ENCODE measurements at regions not wholly inside any gene's neighbourhood (a gene's known extent, or its start where the extent isn't known, plus 50 kb on each side); places are given as distances from the start of the nearest gene placed in this dataset.

DNA sequence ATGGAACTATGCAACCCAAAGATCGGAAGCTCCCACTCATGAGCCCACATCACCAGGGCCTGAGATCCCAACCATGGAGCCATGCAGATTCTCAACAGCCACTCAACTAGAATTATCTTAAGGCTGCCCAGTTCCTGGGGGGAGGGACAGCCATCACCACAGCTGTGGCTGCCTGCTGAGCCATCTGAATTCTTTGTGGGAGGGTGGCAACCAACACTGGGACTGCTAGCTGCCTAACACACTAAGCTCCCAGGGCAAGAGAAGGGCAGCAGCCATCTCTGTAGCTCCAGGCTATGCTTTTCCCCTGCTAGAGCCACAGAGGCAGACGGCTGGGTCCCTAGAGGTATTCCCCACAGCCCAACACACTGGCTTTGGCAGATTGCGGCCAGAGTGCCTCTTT lies 251.3 kb upstream of the GRAMD2B start:
- peaks cover 31% of the 10 kb centered on the region for H3K9me3 Mint-ChIP-seq
- H3K27ac Mint-ChIP-seq (ENCODE audit: unreplicated experiment) = no peak overlapping the region
- no peak for DNase-seq (ENCODE audit: low read depth, low spot score)
- no peaks in the 10 kb centered on the region for H3K4me1 Mint-ChIP-seq
- TF ChIP-seq, protein P1, sequence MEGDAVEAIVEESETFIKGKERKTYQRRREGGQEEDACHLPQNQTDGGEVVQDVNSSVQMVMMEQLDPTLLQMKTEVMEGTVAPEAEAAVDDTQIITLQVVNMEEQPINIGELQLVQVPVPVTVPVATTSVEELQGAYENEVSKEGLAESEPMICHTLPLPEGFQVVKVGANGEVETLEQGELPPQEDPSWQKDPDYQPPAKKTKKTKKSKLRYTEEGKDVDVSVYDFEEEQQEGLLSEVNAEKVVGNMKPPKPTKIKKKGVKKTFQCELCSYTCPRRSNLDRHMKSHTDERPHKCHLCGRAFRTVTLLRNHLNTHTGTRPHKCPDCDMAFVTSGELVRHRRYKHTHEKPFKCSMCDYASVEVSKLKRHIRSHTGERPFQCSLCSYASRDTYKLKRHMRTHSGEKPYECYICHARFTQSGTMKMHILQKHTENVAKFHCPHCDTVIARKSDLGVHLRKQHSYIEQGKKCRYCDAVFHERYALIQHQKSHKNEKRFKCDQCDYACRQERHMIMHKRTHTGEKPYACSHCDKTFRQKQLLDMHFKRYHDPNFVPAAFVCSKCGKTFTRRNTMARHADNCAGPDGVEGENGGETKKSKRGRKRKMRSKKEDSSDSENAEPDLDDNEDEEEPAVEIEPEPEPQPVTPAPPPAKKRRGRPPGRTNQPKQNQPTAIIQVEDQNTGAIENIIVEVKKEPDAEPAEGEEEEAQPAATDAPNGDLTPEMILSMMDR (conservative IDR thresholded peaks at IDR 0.05) = no peak
- peaks cover 24% of the 10 kb centered on the region for H3K36me3 Mint-ChIP-seq (ENCODE audit: low read depth)
- no peak overlapping the region for H3K4me3 Mint-ChIP-seq
- no peaks in the 10 kb centered on the region for H3K27me3 Mint-ChIP-seq (ENCODE audit: low read depth)

DNA sequence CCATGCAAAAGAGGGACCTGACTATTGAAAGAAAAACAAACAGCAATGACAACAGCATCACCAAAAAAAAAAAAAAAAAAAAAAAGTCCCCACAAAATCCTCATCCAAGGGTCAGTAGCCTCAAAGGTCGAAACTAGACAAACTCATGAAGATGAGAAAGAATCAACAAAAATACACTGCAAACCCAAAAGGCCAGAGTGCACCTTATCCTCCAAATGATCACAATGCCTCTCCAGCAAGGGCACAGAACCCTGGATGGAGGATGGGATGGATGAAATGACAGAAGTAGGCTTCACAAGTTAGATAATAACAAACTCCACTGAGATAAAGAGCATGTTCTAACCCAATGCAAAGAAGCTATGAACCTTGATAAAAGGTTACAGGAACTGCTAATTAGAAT lies 250.4 kb upstream of the GRAMD2B start:
- TF ChIP-seq, protein P1 (conservative IDR thresholded peaks at IDR 0.05) = no peak
- Mint-ChIP-seq H3K27ac (ENCODE audit: unreplicated experiment) (peak overlapping the region; percentile 57), H3K4me1 (no peaks in the 10 kb centered on the region), H3K4me3 (no peak overlapping the region), H3K27me3 (ENCODE audit: low read depth) (no peaks in the 10 kb centered on the region), H3K9me3 (peaks cover 29% of the 10 kb centered on the region), H3K36me3 (ENCODE audit: low read depth) (peaks cover 20% of the 10 kb centered on the region)
- no peak for DNase-seq (ENCODE audit: low read depth, low spot score)

DNA sequence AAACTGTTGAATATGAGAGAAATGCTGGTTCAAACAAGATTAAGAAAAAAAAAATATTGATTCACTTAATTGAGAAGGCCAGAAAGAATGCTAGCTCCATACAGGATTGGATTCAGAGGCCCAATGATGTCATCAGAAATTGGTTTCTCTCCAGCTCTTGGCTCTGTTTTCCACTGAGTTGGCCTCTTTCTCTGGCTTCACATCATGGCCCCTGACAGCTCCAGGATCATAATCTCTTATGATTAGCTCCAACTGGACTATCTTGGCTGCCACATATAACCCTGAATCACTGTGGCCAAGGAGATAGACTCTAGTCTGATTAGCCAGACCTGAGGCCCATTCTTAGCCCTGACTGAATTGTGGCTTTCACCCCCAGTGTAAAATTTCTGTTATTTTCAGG lies 244.7 kb upstream of the GRAMD2B start:
- no peaks in the 10 kb centered on the region for H3K4me1 Mint-ChIP-seq
- no peak overlapping the region for H3K4me3 Mint-ChIP-seq
- H3K9me3 Mint-ChIP-seq = peaks cover 23% of the 10 kb centered on the region
- no peak for DNase-seq (ENCODE audit: low read depth, low spot score)
- H3K27me3 Mint-ChIP-seq (ENCODE audit: low read depth) = no peaks in the 10 kb centered on the region
- H3K36me3 Mint-ChIP-seq (ENCODE audit: low read depth) = peaks cover 10% of the 10 kb centered on the region
- no peak overlapping the region for H3K27ac Mint-ChIP-seq (ENCODE audit: unreplicated experiment)
- TF ChIP-seq, protein P1 (conservative IDR thresholded peaks at IDR 0.05) = no peak

DNA sequence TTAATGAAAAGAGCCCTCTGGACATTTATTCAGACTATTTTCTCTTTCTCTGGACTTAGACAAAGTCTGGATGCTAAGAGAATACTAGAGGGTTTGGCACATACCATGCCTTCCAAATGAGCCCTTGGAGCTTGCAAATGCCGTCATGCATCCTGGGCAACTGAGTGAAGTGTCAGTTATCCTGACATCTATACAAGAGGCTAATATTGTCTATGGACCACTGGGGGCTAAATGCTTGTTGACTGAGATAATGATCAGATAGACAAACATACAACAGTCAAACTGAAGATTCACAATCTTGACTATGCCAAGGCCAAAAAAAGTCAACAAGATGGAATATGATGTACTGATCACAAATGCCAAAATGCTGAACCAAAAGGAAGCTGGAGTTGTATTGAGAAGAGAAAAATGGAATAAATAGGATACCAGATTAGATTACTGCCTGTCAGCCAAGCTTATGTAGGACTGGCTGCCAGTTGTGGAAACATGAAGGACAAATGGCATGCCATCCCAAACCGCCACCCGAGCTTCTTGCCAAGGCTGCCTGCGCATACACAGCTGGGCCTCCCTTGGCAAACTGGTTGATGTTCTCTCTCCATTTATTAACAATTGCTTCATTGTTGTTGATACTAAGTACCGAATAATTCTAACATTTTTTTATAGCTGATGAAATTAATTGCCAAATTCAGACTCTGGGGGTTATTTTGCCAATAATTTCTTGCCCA lies 240.1 kb upstream of the GRAMD2B start:
- no peaks in the 10 kb centered on the region for H3K4me1 Mint-ChIP-seq
- no peaks in the 10 kb centered on the region for H3K36me3 Mint-ChIP-seq (ENCODE audit: low read depth)
- H3K27me3 Mint-ChIP-seq (ENCODE audit: low read depth) = no peaks in the 10 kb centered on the region
- no peak for DNase-seq (ENCODE audit: low read depth, low spot score)
- no peak overlapping the region for H3K27ac Mint-ChIP-seq (ENCODE audit: unreplicated experiment)
- H3K9me3 Mint-ChIP-seq = peaks cover 6% of the 10 kb centered on the region
- H3K4me3 Mint-ChIP-seq = no peak overlapping the region
- TF ChIP-seq, protein P1 (conservative IDR thresholded peaks at IDR 0.05) = no peak

DNA sequence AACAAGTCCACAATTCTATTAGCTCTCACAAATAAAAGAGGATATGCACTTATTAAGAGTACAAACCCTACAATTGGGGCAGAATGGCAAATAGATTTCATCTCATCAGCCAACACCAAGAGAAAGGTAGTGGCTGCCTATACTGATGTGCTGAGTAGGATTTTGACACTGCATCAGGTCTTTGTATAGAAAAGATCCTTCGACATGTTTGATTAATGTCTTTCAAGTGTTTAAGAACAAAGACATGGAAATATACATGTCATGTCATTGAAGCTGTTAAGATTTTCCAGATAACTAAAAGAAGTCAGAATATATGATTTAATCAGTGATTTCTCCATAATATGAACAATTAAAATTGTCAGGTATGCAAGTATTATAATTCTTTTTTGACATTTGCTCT lies 238.7 kb upstream of the GRAMD2B start:
- Mint-ChIP-seq H3K27ac (ENCODE audit: unreplicated experiment) (no peak overlapping the region), H3K9me3 (peaks cover 6% of the 10 kb centered on the region), H3K36me3 (ENCODE audit: low read depth) (no peaks in the 10 kb centered on the region), H3K4me3 (no peak overlapping the region), H3K4me1 (peaks cover 12% of the 10 kb centered on the region), H3K27me3 (ENCODE audit: low read depth) (no peaks in the 10 kb centered on the region)
- no peak for DNase-seq (ENCODE audit: low read depth, low spot score)
- TF ChIP-seq, protein P1 (conservative IDR thresholded peaks at IDR 0.05) = no peak

Measured in neural crest cell (in vitro differentiated cells).